ENCODE measurements at regions not wholly inside any gene's neighbourhood (a gene's known extent, or its start where the extent isn't known, plus 50 kb on each side); places are given as distances from the start of the nearest gene placed in this dataset.

DNA sequence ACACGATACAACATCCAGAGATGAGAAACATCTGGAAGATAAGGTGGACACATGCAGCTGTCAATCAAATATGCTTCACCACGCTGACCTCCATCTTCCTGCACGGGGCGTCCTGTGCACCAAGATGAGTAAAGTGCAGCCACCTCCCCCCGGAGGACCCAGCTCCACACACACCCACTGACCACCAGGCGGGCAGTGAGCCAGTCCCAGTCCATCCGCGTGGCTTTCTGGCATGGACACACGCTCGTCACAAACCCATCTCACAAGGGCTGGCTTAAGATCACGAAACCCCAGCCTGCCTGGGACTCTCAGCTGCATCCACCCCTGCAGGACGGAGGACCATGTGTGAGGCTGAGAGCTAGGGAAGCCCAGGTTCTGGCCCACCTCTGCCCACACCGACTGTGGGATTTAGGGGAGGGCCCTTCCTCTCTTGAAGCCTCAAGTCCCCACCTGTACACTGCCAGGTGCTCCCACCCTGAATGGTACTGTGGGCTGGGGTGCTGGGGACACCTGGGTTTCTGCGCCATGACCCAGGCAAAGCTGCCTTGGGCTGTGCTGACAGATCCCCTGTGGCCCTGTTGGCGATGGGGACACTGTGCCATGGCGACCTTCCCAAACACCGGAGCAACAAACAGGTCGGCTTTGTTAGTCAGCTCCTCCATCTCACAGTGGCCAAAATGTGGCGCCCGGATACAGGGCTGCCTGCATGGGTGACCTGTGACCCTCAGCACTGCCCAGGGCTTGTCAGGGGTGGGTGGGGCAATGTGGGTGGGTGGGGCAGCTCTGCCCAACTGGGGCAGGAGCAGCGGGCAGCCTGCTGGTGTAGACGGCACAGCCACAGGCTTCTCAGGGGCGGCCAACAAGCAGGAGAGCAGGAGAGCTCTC lies 629.0 kb downstream of the TBC1D22A start:
- H3K4me1 ChIP-seq (ENCODE audit: control insufficient read depth in 1 of 2, low read depth in 2 of 2) = no peaks in the 10 kb centered on the region
- no peak for ATAC-seq (ENCODE audit: insufficient number of reproducible peaks, low FRiP score, low read depth)
- DNase-seq (ENCODE audit: low spot score) = no peak
- TF ChIP-seq, protein P1, sequence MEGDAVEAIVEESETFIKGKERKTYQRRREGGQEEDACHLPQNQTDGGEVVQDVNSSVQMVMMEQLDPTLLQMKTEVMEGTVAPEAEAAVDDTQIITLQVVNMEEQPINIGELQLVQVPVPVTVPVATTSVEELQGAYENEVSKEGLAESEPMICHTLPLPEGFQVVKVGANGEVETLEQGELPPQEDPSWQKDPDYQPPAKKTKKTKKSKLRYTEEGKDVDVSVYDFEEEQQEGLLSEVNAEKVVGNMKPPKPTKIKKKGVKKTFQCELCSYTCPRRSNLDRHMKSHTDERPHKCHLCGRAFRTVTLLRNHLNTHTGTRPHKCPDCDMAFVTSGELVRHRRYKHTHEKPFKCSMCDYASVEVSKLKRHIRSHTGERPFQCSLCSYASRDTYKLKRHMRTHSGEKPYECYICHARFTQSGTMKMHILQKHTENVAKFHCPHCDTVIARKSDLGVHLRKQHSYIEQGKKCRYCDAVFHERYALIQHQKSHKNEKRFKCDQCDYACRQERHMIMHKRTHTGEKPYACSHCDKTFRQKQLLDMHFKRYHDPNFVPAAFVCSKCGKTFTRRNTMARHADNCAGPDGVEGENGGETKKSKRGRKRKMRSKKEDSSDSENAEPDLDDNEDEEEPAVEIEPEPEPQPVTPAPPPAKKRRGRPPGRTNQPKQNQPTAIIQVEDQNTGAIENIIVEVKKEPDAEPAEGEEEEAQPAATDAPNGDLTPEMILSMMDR (IDR thresholded peaks at IDR 0.05) = no peak
- no peak overlapping the region for H3K4me3 ChIP-seq
- H3K27ac ChIP-seq = no peak overlapping the region
- no peaks in the 10 kb centered on the region for H3K36me3 ChIP-seq
- no peaks in the 10 kb centered on the region for H3K9me3 ChIP-seq
- no peaks in the 10 kb centered on the region for H3K27me3 ChIP-seq (replicated peaks; ENCODE audit: insufficient read depth)

DNA sequence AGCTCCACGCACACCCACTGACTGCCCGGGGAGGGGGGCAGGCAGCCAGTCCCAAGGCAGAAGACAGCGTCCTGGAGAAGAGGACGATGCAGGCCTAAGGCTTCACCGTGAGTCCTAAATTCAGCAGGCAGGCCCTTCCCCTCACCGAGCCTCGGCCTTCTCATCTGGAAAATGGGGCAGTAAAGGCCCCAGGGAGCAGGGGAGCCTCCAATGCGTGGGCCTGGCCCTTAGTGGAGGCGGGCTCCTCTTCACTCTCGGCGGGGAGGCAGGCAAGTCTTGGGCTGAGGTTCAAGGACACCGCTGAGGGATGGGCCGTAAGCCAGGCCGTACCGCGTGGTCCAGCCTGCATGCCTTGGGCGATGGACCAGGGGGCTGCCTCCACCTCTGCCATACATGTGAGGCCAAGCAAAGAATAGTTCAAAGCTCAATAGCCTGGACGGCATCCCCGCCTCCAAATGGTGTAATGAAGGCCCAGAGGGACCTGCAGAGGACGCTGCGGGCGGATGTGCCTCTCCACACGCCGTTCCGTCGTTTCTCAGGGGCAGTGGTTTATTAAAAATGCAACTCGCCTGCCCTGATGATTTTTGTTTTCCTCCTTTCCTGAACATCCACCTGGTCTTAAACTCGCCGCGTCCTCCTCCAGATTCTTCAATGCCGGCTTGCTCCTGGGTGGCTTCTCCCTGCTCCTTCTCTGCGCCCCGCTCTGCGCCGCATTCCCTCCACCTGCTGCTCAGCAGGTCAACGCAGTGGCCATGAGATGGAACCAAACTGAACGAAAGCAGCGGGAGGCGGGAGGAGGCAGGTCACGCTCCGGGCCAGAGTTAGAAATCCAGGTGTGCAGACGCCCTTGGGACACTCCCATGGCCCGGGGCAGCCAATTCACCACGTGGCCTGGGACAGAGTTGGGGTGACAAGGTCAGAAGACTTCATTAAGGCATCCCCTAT lies 627.8 kb downstream of the TBC1D22A start:
- ATAC-seq (ENCODE audit: insufficient number of reproducible peaks, low FRiP score, low read depth) (no peak), DNase-seq (ENCODE audit: low spot score) (no peak)
- no peaks in the 10 kb centered on the region for H3K4me1 ChIP-seq (ENCODE audit: control insufficient read depth in 1 of 2, low read depth in 2 of 2)

DNA sequence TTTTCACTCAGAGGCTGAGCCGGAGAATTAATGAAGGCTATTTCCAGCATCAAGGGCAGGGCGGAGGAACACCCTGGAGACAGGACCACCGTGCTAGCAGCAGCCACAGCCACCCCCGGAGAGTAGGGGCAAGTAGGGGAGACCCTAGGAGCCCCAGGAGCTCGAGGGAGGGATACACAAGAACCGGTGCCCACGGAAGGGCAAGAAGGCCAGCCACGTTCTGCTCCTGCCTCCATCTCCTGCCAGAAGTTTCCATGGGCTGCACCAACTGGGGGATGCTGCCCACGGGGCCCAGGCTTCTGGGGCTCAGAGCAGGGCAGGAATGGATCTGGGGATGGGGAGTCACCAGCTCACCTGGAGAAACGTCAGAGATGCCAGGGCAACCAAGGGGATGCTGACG lies 626.8 kb downstream of the TBC1D22A start:
- ATAC-seq (ENCODE audit: insufficient number of reproducible peaks, low FRiP score, low read depth) (no peak), DNase-seq (ENCODE audit: low spot score) (no peak)
- TF ChIP-seq, protein P1 (IDR thresholded peaks at IDR 0.05) = no peak
- Histone ChIP-seq H3K27ac (no peak overlapping the region), H3K4me1 (ENCODE audit: control insufficient read depth in 1 of 2, low read depth in 2 of 2) (no peaks in the 10 kb centered on the region), H3K27me3 (replicated peaks; ENCODE audit: insufficient read depth) (no peaks in the 10 kb centered on the region), H3K4me3 (no peak overlapping the region), H3K9me3 (no peaks in the 10 kb centered on the region), H3K36me3 (no peaks in the 10 kb centered on the region)

More for the DNA sequence above, 627.8 kb downstream of the TBC1D22A start:
- TF ChIP-seq, protein P1 (IDR thresholded peaks at IDR 0.05) = no peak
- H3K36me3 ChIP-seq = no peaks in the 10 kb centered on the region
- H3K27me3 ChIP-seq (replicated peaks; ENCODE audit: insufficient read depth) = no peaks in the 10 kb centered on the region
- no peak overlapping the region for H3K4me3 ChIP-seq
- H3K9me3 ChIP-seq = no peaks in the 10 kb centered on the region
- no peak overlapping the region for H3K27ac ChIP-seq

DNA sequence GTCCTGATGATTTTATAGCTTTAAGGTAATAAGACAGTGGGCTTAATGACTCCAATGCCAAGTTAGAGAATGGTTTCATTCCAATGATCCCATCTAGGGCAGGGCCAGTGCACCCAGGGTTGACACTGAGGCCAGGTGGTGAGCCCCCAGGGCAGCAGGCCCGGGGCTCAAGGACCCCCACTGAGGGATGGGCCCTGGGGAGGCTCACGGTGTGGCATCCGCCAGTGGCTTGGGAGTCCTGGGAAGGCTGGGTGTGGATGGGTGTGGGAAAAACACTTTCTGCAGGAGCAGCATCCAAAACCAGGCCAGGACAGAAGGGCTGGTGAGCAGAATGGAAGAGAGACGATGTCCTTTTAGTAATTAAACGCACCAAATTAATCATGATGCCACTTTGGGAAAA lies 626.3 kb downstream of the TBC1D22A start:
- TF ChIP-seq, protein P1 (IDR thresholded peaks at IDR 0.05) = no peak
- Histone ChIP-seq H3K4me3 (no peak overlapping the region), H3K27me3 (replicated peaks; ENCODE audit: insufficient read depth) (no peaks in the 10 kb centered on the region), H3K27ac (no peak overlapping the region), H3K4me1 (ENCODE audit: control insufficient read depth in 1 of 2, low read depth in 2 of 2) (no peaks in the 10 kb centered on the region), H3K36me3 (no peaks in the 10 kb centered on the region), H3K9me3 (no peaks in the 10 kb centered on the region)
- DNase-seq (ENCODE audit: low spot score) (no peak), ATAC-seq (ENCODE audit: insufficient number of reproducible peaks, low FRiP score, low read depth) (no peak)

DNA sequence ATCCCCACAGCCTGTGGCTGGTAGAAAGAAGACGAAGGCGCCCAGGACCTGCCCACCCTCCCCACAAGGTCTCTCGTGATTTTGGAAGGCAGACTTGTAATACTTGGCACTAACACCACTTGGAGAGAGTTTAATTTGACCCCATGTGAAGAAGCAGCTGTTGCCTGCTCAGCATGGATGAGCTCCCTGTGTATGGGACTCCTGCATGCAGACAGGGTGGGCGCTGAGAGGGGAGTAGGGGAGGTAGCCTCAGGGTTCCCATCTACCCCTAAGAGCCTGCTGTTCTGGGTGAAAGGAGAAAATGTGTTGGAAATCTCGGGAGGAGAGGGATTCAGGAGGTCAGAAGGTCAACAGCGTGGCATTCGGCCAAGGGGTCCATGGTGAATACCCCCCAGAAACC lies 625.9 kb downstream of the TBC1D22A start:
- Histone ChIP-seq H3K4me1 (ENCODE audit: control insufficient read depth in 1 of 2, low read depth in 2 of 2) (no peaks in the 10 kb centered on the region), H3K27me3 (replicated peaks; ENCODE audit: insufficient read depth) (no peaks in the 10 kb centered on the region), H3K36me3 (no peaks in the 10 kb centered on the region), H3K27ac (no peak overlapping the region), H3K4me3 (no peak overlapping the region), H3K9me3 (no peaks in the 10 kb centered on the region)
- DNase-seq (ENCODE audit: low spot score) = no peak
- no peak for ATAC-seq (ENCODE audit: insufficient number of reproducible peaks, low FRiP score, low read depth)
- TF ChIP-seq, protein P1 (IDR thresholded peaks at IDR 0.05) = no peak
